ENCODE measurements at regions not wholly inside any gene's neighbourhood (a gene's known extent, or its start where the extent isn't known, plus 50 kb on each side); places are given as distances from the start of the nearest gene placed in this dataset.

DNA sequence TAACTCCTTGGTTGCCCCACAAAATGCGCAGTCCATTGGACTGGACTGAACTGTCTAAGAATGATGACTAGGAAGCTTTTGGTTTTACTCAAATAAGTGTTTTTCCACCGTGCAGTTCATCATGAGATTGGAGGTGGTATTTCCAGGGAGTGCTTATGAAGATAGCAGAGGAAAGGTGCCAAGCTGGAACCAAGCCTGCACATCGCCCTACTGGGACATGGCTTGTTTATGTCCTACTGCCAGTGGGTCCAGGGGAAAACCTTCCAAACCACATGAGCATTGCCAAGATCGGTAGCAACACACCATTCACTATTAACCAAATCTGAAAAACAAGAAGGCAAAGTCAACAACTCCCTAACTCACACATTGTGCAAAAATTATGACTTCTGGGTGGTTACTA is 54.7 kb upstream of the DSCAM start:
- DNase-seq: peak; percentile 27
- Histone ChIP-seq H3K9me3 (no peaks in the 10 kb centered on the region), H3K36me3 (no peaks in the 10 kb centered on the region), H3K27me3 (peaks cover 20% of the 10 kb centered on the region), H3K4me3 (no peak overlapping the region)

- no peak for DNase-seq
- Histone ChIP-seq H3K27me3 (peaks cover 20% of the 10 kb centered on the region), H3K36me3 (no peaks in the 10 kb centered on the region), H3K4me3 (no peak overlapping the region), H3K9me3 (no peaks in the 10 kb centered on the region)
Measured at GRCh38 chr21:40902299-40902698, 55.3 kb upstream of the DSCAM start.

DNA sequence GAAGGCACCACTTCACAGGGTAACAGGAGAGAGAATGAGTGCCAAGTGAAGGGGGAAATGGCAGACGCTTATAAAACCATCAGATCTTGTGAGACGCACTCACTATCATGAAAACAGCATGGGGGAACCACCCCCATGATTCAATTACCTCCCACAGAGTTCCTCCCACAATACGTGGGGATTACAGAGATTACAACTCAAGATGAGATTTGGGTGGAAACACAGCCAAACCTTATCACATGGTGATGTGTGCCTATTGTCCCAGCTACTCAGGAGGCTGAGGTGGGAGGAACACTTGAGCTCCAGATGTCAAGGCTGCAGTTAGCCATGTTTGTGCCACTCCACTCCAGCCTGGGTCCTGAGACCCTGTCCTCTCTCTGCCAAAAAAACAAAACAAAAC is 56.0 kb upstream of the DSCAM start:
- H3K9me3 ChIP-seq: no peaks in the 10 kb centered on the region
- H3K4me3 ChIP-seq: no peak overlapping the region
- no peaks in the 10 kb centered on the region for H3K36me3 ChIP-seq
- peaks cover 20% of the 10 kb centered on the region for H3K27me3 ChIP-seq
- DNase-seq: no peak

DNA sequence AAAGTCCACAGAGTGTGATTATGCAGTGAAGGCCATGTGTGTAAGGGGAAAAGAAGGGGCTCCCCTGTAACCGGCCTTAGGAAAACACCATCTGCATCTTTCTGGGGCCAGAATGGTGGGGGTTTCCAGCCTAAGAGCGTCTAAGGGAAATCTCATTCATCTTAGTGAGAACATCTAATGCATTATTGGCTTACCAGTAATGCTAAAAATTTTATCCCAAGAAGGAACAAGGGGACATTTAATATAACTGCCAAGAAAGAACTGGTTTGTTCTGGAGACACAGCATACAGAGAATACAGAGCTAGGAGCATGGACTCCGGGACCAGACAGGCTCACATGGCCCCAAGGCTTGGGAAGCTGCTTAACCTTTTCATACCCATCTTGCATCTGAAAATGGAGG is 58.3 kb upstream of the DSCAM start:
- no peaks in the 10 kb centered on the region for H3K9me3 ChIP-seq
- H3K4me3 ChIP-seq: no peak overlapping the region
- no peak for DNase-seq
- H3K36me3 ChIP-seq: no peaks in the 10 kb centered on the region
- peaks cover 20% of the 10 kb centered on the region for H3K27me3 ChIP-seq

DNA sequence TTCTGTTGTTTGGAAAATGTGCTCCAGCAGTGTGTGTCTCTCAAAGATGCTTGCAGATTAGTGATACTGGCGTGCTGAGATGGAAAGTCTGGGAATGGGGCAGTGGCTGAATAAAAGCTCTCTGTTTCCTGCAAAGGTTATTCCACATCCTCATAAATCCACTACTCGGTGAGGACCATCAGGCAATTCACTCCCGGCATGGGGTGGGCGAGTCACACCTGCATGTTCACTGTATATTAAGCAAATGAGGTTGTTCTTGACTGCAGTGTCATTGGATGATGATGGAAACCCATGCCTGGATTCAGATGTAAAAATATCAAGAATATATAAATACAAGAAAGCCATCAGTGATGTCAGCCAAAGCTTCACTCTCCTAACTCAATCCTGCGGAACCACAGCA is 65.4 kb upstream of the DSCAM start:
- Histone ChIP-seq H3K4me3 (no peak overlapping the region), H3K9me3 (no peaks in the 10 kb centered on the region), H3K27me3 (no peaks in the 10 kb centered on the region; the same call in 1 of the 2 replicates), H3K36me3 (no peaks in the 10 kb centered on the region)
- DNase-seq: no peak

DNA sequence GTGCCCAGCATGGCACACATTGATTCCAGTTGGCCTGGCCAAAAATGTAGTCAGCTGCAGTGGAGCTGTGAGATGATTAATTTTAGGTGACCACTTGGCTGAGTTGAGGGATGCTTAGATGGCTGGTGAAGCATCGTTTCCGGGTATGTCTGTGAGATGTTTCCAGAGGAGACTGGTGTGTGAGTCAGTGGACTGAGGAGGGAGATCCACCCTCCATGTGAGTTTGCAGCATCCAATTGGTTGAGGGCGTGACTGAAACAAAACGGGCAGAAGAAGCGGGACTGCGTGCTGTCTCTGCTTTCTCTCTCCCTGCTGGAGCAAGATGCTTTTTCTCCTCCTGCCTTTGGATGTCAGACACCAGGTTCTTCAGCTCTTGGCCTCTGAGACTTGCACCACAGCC is 68.2 kb upstream of the DSCAM start:
- Histone ChIP-seq H3K27me3 (no peaks in the 10 kb centered on the region), H3K36me3 (no peaks in the 10 kb centered on the region), H3K4me3 (no peak overlapping the region), H3K9me3 (no peaks in the 10 kb centered on the region)
- DNase-seq: no peak

GRCh38 chr21:40923407-40923806 is 76.4 kb upstream of the DSCAM start:
- Histone ChIP-seq H3K27me3 (no peaks in the 10 kb centered on the region), H3K9me3 (no peaks in the 10 kb centered on the region), H3K4me3 (no peak overlapping the region), H3K36me3 (no peaks in the 10 kb centered on the region)
- no peak for DNase-seq

- H3K36me3 ChIP-seq: no peaks in the 10 kb centered on the region
- H3K9me3 ChIP-seq: no peaks in the 10 kb centered on the region
- no peaks in the 10 kb centered on the region for H3K27me3 ChIP-seq
Measured at GRCh38 chr21:40923901-40924300, 76.9 kb upstream of the DSCAM start.

GRCh38 chr21:40924641-40925040 is 77.7 kb upstream of the DSCAM start:
- DNase-seq: no peak
- Histone ChIP-seq H3K9me3 (no peaks in the 10 kb centered on the region), H3K27me3 (no peaks in the 10 kb centered on the region), H3K36me3 (no peaks in the 10 kb centered on the region), H3K4me3 (no peak overlapping the region)

More at GRCh38 chr21:40923901-40924300, 76.9 kb upstream of the DSCAM start:
- no peak overlapping the region for H3K4me3 ChIP-seq
- no peak for DNase-seq

DNA sequence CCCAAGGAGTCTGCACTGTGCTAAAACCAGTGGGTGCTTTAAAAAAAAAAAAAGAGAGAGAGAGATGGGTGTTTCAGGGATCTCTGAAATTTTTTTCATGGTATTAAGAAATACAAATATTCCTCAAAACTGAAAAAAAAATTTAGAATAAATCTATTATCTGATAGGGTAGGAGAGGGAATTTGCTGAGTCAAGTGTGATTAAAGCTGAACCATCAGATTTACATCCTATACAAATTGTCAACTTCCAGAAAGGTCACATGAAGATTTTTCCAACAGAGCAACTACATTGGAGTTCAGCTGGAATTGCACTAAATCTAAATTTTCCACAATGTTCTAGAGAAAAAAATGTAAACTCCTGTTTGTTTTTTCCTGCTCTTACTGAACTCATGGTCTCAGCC is 79.3 kb upstream of the DSCAM start:
- Histone ChIP-seq H3K36me3 (no peaks in the 10 kb centered on the region), H3K9me3 (no peaks in the 10 kb centered on the region), H3K27me3 (no peaks in the 10 kb centered on the region), H3K4me3 (no peak overlapping the region)
- DNase-seq: no peak

- Histone ChIP-seq H3K36me3 (no peaks in the 10 kb centered on the region), H3K27me3 (peaks cover 5% of the 10 kb centered on the region; the same call in 1 of the 2 replicates), H3K9me3 (no peaks in the 10 kb centered on the region), H3K4me3 (no peak overlapping the region)
- no peak for DNase-seq
Measured at GRCh38 chr21:40929833-40930232, 82.9 kb upstream of the DSCAM start.

DNA sequence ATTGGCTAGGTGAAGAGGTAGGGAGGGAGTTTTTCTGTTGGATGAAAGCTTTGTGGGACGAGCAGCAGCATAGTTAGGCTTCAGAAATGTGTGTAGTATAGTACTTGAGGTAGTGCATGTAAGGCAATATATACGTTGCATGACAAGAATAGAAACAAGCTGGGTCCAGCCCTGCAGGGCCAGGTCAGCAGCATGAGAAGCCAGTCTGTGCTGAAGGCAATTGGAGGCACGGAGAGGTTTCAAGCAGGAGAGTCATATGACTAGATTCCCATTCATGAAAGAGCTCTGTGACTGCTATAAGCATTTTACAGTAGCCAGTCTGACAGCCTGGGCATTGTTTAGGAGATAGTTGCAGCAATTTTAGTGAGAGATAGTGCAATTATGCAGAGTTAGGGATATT is 84.2 kb upstream of the DSCAM start:
- Histone ChIP-seq H3K4me3 (no peak overlapping the region), H3K9me3 (no peaks in the 10 kb centered on the region), H3K36me3 (no peaks in the 10 kb centered on the region), H3K27me3 (peaks cover 5% of the 10 kb centered on the region)
- DNase-seq: no peak

GRCh38 chr21:40936178-40936577 is 89.2 kb upstream of the DSCAM start:
- no peaks in the 10 kb centered on the region for H3K36me3 ChIP-seq
- no peaks in the 10 kb centered on the region for H3K9me3 ChIP-seq
- H3K4me3 ChIP-seq: no peak overlapping the region
- peak; percentile 24 for DNase-seq
- H3K27me3 ChIP-seq: peaks cover 5% of the 10 kb centered on the region

DNA sequence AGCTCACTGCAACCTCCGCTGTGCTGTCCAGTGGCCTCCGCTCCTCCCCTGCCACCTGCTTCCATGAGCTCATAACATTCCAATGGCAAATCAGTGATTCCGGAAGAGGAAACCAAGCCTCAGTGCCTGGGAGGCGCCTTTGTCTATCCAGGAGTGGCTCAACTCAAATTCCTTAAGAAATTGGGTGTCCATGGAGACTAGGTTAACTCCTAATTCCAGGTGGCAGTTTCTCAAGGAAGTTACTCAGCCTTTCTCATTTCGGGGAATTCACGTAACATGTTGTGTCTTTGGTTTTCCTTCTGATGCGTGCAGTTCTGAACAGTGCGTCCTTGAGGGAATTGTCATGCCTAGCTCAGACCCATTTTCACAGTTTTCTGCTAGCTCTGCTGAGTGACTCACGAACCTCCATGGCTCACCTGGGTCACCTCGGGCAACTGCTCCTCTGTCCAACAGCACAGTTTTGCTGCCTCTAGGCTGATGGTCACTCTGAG is 89.9 kb upstream of the DSCAM start:
- Histone ChIP-seq H3K9me3 (no peaks in the 10 kb centered on the region), H3K27me3 (peaks cover 5% of the 10 kb centered on the region), H3K4me3 (no peak overlapping the region), H3K36me3 (no peaks in the 10 kb centered on the region)
- DNase-seq: no peak

DNA sequence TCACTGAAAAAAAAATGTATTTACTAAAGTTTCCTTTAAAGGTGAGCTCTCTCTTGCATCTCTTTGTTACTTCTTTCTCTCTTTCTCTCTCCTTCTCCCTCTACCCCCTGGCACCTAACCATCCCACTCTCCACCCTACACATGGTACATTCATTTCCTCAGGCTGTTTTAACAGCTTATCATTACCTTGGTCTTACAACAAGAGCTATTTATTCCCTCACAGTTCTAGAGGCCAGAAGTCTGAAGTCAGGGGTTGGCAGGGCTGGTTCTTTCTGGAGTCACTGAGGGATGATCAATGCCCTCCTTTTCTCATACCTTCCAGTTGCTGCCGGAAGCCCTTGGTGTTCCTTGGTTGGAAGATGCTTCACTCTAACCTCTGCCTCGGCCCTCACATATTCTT is 91.1 kb upstream of the DSCAM start:
- Histone ChIP-seq H3K4me3 (no peak overlapping the region), H3K9me3 (no peaks in the 10 kb centered on the region), H3K27me3 (peaks cover 5% of the 10 kb centered on the region), H3K36me3 (no peaks in the 10 kb centered on the region)
- no peak for DNase-seq

DNA sequence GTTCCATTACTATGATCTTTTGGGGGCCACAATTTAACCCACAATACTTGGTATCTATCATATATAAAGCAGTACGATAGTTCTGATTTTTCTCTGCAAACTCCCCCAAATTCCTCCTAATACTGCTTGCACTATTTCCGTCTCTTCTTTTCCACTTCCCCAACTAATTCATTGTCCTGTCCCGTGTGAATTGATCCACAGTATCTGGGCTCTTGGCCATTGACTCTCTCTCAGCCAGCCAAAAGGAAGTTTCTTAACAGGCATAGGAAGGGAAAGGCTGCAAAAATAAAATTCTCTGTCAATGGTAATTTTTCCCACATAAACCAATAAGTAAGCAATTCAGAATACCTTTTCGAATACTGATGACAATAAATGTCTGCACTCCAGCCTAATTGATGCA is 91.7 kb upstream of the DSCAM start:
- H3K9me3 ChIP-seq: no peaks in the 10 kb centered on the region
- peaks cover 5% of the 10 kb centered on the region for H3K27me3 ChIP-seq
- H3K4me3 ChIP-seq: no peak overlapping the region
- no peaks in the 10 kb centered on the region for H3K36me3 ChIP-seq
- no peak for DNase-seq

GRCh38 chr21:40947713-40948112 is 100.8 kb upstream of the DSCAM start:
- Histone ChIP-seq H3K27me3 (peaks cover 5% of the 10 kb centered on the region; the same call in 1 of the 2 replicates), H3K9me3 (no peaks in the 10 kb centered on the region), H3K36me3 (no peaks in the 10 kb centered on the region), H3K4me3 (no peak overlapping the region)
- no peak for DNase-seq

DNA sequence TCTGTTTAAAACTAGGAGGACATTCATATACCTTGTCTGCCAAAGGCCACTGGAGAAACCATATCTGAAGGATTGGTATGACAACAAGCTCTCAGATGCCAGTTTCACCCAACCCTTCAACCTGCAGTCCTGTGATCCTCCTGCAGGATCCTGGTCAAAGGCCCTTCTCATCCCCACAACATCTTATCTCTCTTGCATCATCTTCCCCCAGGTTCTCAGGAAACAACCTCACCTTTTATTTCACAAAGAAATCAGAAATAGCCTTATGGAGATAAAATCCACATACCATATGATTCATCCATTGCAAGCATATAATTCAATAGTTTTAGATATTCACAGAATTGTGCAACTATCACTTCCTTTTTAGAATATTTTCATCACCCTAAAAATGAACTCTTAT is 104.0 kb upstream of the DSCAM start:
- Histone ChIP-seq H3K27me3 (peaks cover 8% of the 10 kb centered on the region), H3K4me3 (no peak overlapping the region), H3K36me3 (no peaks in the 10 kb centered on the region), H3K9me3 (no peaks in the 10 kb centered on the region)
- DNase-seq: no peak
